Hypothalamus (tissue), 51 donors: ENCODE measurements at regions not wholly inside any gene's neighbourhood (a gene's known extent, or its start where the extent isn't known, plus 50 kb on each side); places are given as distances from the start of the nearest gene placed in this dataset.

Experiments used
- DNase-seq, 51 donors: peaks; one replicate each; lab custom pipeline; 2025; lab: John Stamatoyannopoulos, UW

- DNase-seq: no peak
These were observed 86.1 kb upstream of the ADAMTS2 start for GRCh38 chr5:179431221-179431824.

GRCh38 chr5:179430193-179431175 lies 85.2 kb upstream of the ADAMTS2 start:
- no peak for DNase-seq

DNA sequence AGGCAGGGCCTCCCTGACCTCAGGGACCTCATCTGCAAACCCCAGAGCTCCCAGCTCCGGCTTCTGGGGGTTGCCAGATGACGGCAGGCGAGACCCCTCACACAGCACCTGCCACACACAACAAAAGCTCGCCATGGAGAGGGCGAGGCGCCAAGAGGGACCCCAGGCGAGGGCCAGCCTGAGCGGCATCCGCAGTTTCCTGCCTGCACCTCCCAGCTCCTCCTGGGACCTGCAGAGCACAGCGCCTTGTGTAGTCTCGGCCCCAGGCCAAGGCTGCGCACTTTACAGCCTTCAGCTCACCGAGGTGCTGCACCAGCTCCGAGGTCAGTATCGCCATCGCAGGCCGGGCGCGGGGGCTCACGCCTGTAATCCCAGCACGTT lies 82.4 kb upstream of the ADAMTS2 start:
- DNase-seq: no peak

- DNase-seq: no peak
These were observed 81.9 kb upstream of the ADAMTS2 start for GRCh38 chr5:179427032-179427675.

GRCh38 chr5:179422908-179423481 lies 77.7 kb upstream of the ADAMTS2 start:
- no peak for DNase-seq

DNA sequence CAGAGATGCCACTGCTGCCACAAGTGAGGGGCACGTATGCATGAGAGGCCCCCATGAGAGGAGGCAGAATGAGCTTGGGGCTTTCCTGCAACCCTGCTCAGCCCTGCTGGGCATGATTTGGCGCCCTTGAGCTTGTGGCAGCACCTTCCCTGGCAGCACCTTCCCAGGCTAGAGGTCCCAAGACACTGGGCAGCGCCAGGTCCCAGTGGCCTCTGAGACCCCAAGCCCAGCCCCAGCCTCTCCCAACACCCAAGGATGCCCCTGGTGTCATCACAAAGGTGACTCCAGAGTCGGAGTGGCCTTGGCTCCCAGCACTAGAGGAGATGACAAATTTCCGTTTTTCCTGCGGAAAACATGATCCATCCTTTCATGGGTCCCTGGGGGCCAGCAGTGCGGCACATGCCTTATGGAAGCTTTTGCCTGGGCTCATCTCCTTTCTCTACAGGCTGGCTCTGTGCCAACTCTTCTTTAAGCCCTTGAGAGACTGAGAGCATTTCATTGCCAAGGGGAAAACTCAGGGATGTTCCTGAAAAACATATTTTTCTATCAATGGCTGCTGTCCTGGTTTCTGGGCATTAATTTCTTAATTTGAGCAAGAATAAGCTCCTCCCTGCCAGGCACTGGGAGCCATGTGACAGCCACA lies 77.1 kb upstream of the ADAMTS2 start:
- no peak for DNase-seq

- DNase-seq: no peak
These were observed 76.1 kb upstream of the ADAMTS2 start for GRCh38 chr5:179421144-179421901.

GRCh38 chr5:179420476-179420875 lies 75.2 kb upstream of the ADAMTS2 start:
- no peak for DNase-seq

DNA sequence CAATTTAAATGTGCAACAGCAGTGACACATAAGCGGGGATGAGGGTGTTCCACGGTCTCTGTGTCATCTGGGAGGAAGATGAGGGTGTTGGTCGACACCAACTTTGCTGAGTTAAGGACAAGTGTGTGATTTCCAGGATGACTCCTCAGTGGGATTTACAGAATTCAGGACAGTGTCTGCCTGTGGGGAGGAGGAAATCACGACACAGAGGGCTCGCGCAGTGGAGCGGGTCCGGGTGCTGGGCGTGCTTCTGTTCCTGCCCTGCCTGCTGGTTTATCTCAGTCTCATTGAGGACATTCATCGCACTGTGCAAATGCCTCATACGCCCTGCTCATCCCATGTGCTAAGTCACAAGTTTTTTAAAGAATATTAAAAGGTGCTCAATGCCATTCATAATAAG lies 73.7 kb upstream of the ADAMTS2 start:
- no peak for DNase-seq

DNA sequence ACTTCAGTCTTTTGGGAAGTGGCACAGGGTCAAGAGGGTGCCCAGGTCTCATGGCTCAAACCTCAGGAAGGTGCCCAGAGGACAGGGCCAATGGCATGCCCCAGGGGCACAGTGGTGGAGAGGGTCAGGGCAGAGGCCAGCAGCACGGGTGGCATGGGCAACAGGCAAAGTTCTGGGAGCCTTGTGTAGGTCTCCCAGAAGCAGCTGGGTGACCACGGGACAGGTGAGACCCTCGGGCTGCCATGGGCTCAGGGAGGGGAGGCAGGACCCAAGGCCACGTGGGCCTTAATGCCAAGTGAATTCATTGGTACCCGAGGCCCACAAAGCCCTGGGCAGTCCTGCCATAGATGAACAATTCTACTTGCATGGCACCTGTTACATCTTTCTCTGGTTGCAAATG lies 72.4 kb upstream of the ADAMTS2 start:
- DNase-seq: no peak

- DNase-seq: no peak
These were observed 71.8 kb upstream of the ADAMTS2 start for GRCh38 chr5:179417016-179417415.

GRCh38 chr5:179416114-179416822 lies 71.0 kb upstream of the ADAMTS2 start:
- DNase-seq: no peak

DNA sequence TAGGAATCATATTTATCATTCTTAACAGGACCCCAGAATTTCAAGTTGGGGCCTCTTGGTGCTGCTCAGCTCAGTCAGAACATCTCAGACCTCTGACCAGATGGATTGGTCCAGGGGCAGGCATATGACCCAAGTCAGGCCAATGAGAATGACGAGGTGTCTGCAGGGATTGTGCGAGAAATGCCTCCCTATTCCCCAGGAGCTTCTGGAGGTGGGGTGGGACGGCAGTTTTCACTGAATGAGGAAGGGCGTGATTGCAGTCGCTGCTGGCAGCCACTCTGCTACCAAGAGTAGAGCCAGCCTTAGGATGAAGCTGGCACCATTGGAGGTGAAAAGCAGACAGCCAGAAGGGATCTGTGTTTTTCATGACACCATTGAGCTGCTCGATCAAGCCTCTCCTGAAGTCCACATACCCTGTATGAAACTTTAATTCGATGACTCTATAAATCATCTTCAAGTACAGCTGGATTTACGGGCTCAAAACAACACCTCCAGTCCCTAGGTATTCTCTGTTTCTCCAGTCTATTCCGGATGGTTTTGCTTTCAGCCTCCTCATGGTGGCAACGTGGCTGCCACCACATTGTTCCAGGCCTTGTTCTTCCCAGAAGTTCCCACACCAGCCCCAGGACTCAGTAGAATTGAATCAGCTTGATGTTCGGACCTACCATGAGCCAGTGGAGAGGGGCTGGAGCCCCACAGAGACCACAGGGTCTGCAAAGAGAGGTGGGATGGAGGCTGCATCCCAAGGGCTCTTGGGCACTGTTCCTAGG lies 70.2 kb upstream of the ADAMTS2 start:
- DNase-seq: no peak

- DNase-seq: no peak
These were observed 69.4 kb upstream of the ADAMTS2 start for GRCh38 chr5:179414459-179415261.

DNA sequence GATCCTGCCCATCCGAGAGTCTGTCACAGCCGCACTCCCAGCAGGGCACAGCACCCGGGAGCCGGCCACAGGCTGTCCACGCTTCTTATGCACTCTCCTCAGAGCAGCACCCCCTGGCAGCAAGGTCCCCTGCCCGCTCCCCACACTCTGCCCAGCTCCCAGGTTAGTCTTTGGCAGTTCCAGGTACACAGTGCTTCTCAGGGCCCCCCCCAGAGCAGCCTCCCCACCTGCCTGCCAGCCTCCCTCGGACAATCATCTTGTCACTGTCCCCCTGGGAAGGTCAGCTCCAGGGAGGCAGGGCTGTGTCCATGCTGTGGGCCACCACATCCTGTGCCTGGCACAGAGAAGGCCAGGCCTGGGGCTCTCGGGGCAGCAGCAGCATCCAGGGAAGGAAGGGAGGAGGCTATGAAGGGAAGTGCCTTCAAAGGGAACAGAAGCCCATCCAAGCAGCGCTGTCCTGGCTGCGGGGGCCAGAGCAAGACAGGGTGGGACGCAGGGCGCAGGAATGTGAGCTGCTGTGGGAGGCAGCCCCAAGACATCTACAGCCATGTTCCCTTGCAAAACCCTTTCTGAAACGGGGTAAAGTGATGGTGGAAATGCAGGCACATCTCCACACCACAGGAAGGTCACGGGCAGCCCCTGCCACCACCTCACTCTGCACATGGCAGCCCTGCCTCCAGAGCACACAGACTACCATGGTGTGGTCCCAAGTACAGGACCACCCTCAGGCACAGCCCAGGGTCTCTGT lies 68.6 kb upstream of the ADAMTS2 start:
- DNase-seq: no peak

DNA sequence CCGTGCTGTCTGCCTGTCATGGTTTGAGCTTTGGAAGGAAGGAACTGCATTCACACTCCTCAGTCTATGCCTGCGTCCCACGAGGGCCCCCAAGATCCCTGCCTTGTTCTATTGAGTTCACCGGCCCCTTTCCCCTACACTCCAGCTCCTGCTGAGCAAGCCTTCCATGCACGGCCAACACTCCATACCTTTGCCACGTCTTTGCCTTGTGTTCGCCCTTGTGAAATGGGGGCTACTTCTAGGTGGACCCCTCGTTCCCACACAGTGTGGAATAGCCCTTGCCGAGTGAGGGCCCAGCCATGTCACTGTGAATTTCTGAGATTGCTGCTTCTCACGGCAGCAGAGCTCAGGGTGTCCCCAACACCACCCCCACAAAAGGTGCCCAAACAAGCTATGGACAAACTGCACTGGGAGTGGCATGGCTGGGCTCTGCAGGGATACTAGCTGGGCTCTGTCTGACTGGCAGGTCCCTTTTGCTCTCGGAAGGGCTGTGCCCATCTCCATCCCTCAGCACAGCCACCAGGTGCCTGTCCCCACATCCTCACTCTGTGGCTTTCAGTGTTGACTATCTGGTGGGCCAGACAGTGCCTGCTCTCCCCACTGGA lies 67.9 kb upstream of the ADAMTS2 start:
- no peak for DNase-seq
